GM12878 (cell line): ENCODE measurements at regions not wholly inside any gene's neighbourhood (a gene's known extent, or its start where the extent isn't known, plus 50 kb on each side); places are given as distances from the start of the nearest gene placed in this dataset.

Source experiments
- BMI1 ChIP-seq: fragments of 450-650 bp; IDR thresholded peaks from 2 replicates; pipeline ENCODE4 v1.6.1; 2016; ENCODE audit warnings: mild to moderate bottlenecking, moderate library complexity, borderline replicate concordance
- FOXK2 ChIP-seq: fragments of 450-650 bp; IDR thresholded peaks from 2 replicates; pipeline ENCODE4 v1.6.1; 2017; ENCODE audit warnings: mild to moderate bottlenecking, moderate library complexity
- IKZF1 ChIP-seq: fragments of 450-650 bp; conservative IDR thresholded peaks from 2 replicates; pipeline ENCODE4 v1.6.1; 2017; ENCODE audit warnings: antibody characterized with exemption, mild to moderate bottlenecking
- IRF4 ChIP-seq: IDR thresholded peaks from 2 replicates; pipeline ENCODE4 v1.6.1; 2011; ENCODE audit warnings: low read depth, low read length
- KLF5 ChIP-seq: fragments of 450-650 bp; IDR thresholded peaks from 2 replicates; pipeline ENCODE4 v1.6.1; 2014; ENCODE audit warnings: mild to moderate bottlenecking; ENCODE audit not compliant: partially characterized antibody
- MTA3 ChIP-seq: IDR thresholded peaks from 2 replicates; pipeline ENCODE4 v1.6.1; 2012; ENCODE audit warnings: low read length, inconsistent platforms, borderline replicate concordance
- MYC ChIP-seq: IDR thresholded peaks from 2 replicates; pipeline ENCODE4 v1.6.1; 2011; ENCODE audit warnings: mild to moderate bottlenecking, low read length, moderate library complexity, inconsistent platforms; ENCODE audit not compliant: insufficient read depth, insufficient replicate concordance, insufficient read length, severe bottlenecking
- PML ChIP-seq: IDR thresholded peaks from 2 replicates; pipeline ENCODE4 v1.6.1; 2012; ENCODE audit warnings: low read length, inconsistent platforms
- SPI1 ChIP-seq: IDR thresholded peaks from 2 replicates; pipeline ENCODE4 v1.6.1; 2011; ENCODE audit warnings: low read depth, mild to moderate bottlenecking, low read length, moderate library complexity, borderline replicate concordance; ENCODE audit not compliant: insufficient read depth
- TCF3 ChIP-seq: IDR thresholded peaks from 2 replicates; pipeline ENCODE4 v1.6.1; 2012; ENCODE audit warnings: low read depth, mild to moderate bottlenecking, low read length, borderline replicate concordance; ENCODE audit not compliant: insufficient read depth
- ZNF384 ChIP-seq: IDR thresholded peaks from 2 replicates; pipeline ENCODE4 v1.6.1; 2012; ENCODE audit warnings: low read depth, mild to moderate bottlenecking, low read length, improper control_type of control experiment, borderline replicate concordance
- ZNF687 ChIP-seq: fragments of 450-650 bp; IDR thresholded peaks from 2 replicates; pipeline ENCODE4 v1.6.1; 2017; ENCODE audit warnings: mild to moderate bottlenecking, moderate library complexity

- no peak for TF ChIP-seq ZNF687
- no peak for TF ChIP-seq FOXK2
- TF ChIP-seq MTA3 = no peak
- TF ChIP-seq IRF4 = no peak
- TF ChIP-seq KLF5 = no peak
- no peak for TF ChIP-seq SPI1
- TF ChIP-seq IKZF1 = no peak
- no peak for TF ChIP-seq BMI1
- TF ChIP-seq PML = no peak
- no peak for TF ChIP-seq ZNF384
- no peak for TF ChIP-seq TCF3
- TF ChIP-seq MYC = no peak
Observed at GRCh38 chr5:112549605-112550166, 130.6 kb upstream of the EPB41L4A start (continued).
